H1 (cell line): ENCODE measurements at regions not wholly inside any gene's neighbourhood (a gene's known extent, or its start where the extent isn't known, plus 50 kb on each side); places are given as distances from the start of the nearest gene placed in this dataset.

Experiments used
- BACH1 ChIP-seq: IDR thresholded peaks from 2 replicates; pipeline ENCODE4 v1.6.1; 2012; ENCODE audit warnings: low read length, improper control_type of control experiment
- CTBP2 ChIP-seq: IDR thresholded peaks from 2 replicates; pipeline ENCODE4 v1.7.0; 2011; ENCODE audit warnings: borderline replicate concordance, mild to moderate bottlenecking, moderate library complexity, mixed read lengths, low read length; ENCODE audit not compliant: insufficient read depth, insufficient read length
- MAFK ChIP-seq: IDR thresholded peaks from 2 replicates; pipeline ENCODE4 v1.6.1; 2012; ENCODE audit warnings: low read depth, mild to moderate bottlenecking, improper control_type of control experiment, low read length
- NANOG ChIP-seq: IDR thresholded peaks from 2 replicates; pipeline ENCODE4 v1.6.1; 2011; ENCODE audit warnings: low read length, low read depth, mild to moderate bottlenecking, inconsistent platforms; ENCODE audit not compliant: insufficient read depth, poor library complexity, severe bottlenecking
- TAF7 ChIP-seq: optimal IDR thresholded peaks from 2 replicates; pipeline ENCODE3; 2011; ENCODE audit warnings: low read depth, mild to moderate bottlenecking, inconsistent platforms, low read length, moderate library complexity, borderline replicate concordance
- TF ChIP-seq, protein P1 (sequence below): IDR thresholded peaks from 2 replicates; pipeline ENCODE4 v1.6.1; 2011; ENCODE audit warnings: low read length, improper control_type of control experiment
- TF ChIP-seq, protein P2 (sequence below): IDR thresholded peaks from 2 replicates; pipeline ENCODE4 v1.6.1; 2012; ENCODE audit warnings: inconsistent platforms

DNA sequence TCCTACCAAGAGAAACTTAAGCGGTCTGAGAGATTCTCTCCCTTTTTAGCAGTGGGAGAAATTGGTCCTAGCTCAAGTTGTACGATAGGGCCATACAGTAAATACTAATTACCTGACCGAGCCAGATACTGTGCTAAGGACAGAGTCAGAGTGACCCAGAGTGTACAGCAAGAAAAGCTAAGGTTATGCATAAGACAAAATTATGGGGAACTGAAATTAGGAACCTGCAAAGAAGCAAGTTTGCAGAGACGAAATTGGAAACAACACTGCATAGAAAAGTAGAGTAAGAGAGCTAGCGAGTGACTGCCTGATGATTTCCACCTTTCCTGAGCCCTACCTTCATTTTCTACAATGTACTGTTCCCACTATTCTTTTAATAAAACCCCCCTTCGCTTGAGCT is 278.1 kb downstream of the NKX6-1 start (continued):
- TF ChIP-seq, protein P1, sequence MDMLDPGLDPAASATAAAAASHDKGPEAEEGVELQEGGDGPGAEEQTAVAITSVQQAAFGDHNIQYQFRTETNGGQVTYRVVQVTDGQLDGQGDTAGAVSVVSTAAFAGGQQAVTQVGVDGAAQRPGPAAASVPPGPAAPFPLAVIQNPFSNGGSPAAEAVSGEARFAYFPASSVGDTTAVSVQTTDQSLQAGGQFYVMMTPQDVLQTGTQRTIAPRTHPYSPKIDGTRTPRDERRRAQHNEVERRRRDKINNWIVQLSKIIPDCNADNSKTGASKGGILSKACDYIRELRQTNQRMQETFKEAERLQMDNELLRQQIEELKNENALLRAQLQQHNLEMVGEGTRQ: no peak
- no peak for TF ChIP-seq TAF7
- TF ChIP-seq, protein P2, sequence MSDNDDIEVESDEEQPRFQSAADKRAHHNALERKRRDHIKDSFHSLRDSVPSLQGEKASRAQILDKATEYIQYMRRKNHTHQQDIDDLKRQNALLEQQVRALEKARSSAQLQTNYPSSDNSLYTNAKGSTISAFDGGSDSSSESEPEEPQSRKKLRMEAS: no peak
- TF ChIP-seq CTBP2: no peak
- no peak for TF ChIP-seq NANOG
- TF ChIP-seq BACH1: no peak
- TF ChIP-seq MAFK: no peak
